Activated CD4-positive, alpha-beta T cell treated with anti-CD3 and anti-CD28 coated beads, Interleukin-10, Interleukin-2, amounts not matched to agents 100 ng/mL and 50 ng/mL, durations not matched to agents 16 hours and 8 hours (primary cell): ENCODE measurements at regions not wholly inside any gene's neighbourhood (a gene's known extent, or its start where the extent isn't known, plus 50 kb on each side); places are given as distances from the start of the nearest gene placed in this dataset.
"Not testable (repeated sequence)": the region's sequence is repeated elsewhere in the genome, so short reads cannot be mapped to it uniquely, and the experiment has no call there.

Experiments
- DNase-seq: peaks from one replicate; pipeline ENCODE4 v3.0.0-alpha.2; 2020

DNA sequence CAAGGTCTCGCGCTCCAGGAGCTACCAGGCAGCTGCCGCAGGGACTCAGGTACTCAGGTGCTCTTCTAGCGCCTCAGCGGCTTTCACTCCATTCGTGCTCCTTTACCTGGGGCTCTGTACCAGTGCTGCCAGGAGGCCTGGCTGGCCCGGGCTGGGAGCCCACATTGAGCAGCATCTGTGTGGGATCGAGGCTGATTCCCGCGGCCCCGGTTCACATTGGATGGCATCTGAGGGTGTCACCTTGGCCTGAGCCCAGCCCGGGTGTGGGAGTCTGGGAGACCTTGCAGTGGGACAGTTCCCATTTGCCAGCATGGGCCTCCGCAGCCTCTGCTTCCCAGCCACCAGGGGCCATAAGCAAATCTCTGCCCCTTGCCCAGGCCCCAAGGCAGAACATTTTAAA lies 96.9 kb downstream of the NPIPB11 start:
- DNase-seq = not testable (repeated sequence)

DNA sequence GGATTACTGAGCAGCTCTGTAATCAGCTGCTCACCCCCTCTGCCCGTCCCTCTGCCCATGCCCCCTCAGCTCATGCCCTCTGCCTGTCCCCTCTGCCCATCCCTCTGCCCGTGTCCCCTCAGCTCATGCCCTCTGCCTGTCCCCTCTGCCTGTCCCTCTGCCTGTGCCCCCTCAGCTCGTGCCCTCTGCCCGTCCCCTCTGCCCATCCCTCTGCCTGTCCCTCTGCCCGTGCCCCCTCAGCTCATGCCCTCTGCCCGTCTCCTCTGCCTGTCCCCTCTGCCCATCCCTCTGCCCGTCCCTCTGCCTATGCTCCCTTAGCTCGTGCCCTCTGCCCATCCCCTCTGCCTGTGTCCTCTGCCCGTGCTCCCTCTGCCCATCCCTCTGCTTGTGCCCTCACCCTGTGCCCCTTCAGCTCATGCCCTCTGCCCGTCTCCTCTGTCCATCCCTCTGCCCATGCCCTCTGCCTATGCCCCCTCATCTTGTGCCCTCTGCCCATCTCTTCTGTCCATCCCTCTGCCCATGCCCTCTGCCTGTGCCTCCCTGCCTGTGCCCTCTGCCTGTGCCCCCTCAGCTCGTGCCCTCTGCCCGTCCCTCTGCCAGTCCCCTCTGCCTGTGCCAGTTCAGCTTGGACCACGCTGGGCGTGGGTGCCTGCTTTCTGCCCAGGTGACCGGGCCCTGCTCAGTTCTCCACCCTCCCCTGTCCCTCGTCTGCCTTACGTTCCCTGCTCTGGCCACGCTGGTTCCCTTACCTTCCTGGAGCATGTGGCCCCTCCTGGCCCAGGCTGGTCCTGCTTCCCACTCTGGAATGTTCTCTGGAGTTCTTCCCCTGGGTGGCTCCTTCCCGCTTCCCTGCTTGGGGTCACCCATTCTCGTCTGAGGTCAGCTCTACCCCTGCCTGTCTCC lies 97.6 kb downstream of the NPIPB11 start:
- DNase-seq = no peak

DNA sequence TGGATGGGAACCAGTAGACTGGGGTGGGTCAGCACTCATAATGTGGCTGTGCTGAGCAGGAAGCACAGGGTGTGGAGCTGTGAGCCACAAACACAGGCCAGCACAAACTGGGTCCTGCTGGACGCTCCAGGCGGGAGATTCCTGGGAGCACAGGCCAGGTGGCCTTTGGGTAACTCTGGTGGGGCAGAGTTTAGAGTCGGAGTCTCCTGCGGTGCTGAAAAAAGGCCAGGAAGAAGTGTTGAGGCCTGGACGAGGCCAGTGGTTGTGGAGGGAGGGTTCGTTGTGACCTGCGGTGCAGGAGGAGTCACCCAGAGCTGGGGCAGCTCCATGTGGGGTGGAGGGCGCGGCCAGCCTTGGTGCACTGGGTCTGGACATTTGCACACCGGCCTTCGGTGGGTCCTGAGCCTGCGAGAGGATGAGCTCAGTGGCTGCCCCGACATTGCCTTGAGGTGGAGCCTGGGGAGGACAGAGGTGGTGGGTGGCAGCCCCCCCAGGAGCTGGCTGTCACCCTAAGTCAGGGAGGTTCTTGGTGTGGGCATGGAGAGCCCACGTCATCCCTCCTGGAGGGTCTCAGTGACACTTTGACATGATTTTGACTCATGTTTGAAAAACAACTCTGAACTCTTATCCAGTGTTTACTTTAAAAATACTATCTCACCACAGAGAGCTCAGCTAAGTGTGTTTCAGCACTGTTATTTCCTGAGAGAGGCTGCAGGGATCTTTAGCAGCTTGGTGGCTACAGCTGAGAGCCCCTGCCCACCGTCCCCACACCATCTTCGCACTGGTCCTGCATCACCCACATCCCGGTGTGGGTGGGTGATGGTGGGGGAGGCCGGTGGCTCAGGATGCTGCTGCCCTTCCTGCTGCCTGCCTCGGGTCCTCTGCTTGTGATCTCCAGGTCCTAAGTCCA lies 98.7 kb downstream of the NPIPB11 start:
- DNase-seq = no peak

DNA sequence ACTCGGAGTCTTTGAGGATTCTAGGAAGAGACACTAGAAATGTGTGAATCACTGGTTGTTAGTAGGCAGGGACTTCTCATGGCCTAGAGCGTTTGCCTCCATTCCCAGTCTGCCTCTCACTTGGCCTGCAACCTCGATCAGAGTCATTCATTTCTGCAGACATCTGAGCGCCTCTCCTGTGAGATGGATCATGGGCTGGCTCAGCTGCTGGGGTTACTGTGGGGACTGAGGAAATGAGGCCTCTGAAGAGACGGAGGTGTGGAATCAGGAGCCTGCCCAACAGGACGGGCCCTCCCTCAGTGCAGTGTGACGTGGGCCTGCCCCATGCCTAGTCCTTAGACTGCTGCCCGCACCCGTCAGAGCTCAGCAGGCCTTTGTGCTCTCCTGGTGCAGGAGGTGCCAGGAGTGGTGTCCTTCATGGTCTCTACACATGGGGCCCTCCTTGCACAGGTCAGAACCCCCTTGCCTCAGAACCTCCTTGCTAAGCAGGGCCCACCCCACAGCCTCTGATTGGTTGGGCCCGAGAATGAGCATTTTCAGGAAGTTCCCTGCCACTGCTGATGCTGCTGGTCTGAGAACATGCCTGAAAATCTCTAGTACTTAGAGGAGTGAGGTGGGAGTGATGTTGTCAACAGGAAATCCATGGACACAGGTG lies 99.4 kb downstream of the NPIPB11 start:
- DNase-seq = no peak

DNA sequence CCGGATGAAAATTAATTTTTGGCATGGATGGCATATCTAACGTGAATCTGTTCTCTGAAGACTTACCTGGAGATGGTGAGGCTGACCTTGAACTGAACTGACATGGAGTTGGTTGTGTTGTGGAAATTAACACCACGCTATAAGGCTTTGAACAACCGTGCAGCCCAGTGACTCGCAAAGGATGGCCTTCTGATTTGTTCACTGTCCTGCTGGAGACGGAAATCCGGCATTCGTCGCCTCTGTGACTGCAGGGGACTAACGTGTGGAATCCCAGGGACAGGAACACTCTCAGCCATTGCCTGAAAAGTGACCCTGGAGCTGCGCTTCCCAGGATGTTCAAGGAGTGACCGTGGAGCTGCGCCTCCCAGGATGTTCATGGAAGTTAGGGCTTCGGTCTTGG lies 100.3 kb downstream of the NPIPB11 start:
- no peak for DNase-seq

- DNase-seq = not testable (repeated sequence)
Measured at GRCh38 chr16:29305018-29305417, 101.5 kb downstream of the NPIPB11 start.

DNA sequence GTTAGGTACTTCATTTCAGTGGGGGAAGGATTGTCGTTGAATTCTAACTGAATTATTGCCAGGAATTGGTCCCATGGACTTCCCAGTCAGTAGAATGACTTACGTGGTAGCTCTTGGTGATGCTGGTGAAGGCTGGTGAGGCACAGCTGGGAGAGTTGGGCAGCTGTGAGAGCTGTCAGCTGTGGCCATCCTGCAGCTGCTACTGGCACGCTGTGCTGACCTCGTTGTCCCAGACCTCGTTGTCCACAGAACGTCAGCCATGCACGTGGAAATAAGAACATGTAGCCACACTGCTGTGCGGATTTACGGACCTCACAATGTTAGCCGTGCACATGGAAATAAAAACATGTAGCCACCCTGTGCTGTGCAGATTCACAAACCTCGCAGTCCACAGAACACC lies 102.3 kb downstream of the NPIPB11 start:
- no peak for DNase-seq

DNA sequence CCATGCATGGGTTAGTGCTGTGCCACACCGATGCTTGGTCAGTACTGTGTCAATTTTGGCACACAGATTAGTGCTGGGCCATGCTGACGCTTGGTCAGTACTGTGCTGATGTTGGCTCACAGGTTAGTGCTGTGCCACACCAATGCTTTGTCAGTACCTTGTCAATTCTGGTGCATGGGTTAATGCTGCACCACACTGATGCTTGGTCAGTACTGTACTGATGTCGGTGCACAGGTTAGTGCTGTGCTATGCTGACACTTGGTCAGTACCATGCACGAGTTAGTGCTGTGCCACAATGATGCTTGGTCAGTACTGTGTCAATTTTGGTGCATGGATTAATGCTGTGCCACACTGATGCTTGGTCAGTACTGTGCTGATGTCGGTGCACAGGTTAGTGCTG lies 103.0 kb downstream of the NPIPB11 start:
- no peak for DNase-seq

DNA sequence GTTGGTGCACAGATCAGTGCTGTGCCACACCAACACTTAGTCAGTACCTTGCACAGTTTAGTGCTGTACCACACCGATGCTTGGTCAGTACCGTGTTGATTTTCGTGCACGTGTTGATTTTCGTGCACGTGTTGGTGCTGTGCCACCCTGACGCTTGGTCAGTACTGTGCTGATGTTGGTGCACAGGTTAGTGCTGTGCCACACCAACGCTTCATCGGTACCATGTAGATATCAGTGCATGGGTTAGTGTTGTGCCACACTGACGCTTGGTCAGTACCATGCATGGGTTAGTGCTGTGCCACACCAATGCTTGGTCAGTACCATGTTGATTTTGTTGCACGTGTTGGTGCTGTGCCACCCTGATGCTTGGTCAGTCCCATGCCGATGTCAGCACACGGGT lies 103.5 kb downstream of the NPIPB11 start:
- DNase-seq = no peak

- not testable (repeated sequence) for DNase-seq
Measured at GRCh38 chr16:29302433-29302832, 104.1 kb downstream of the NPIPB11 start.

GRCh38 chr16:29301662-29302285 lies 104.7 kb downstream of the NPIPB11 start:
- DNase-seq = not testable (repeated sequence)

- not testable (repeated sequence) for DNase-seq
Measured at GRCh38 chr16:29300541-29301535, 105.7 kb downstream of the NPIPB11 start.

- peak; percentile 14 for DNase-seq
Measured at GRCh38 chr16:29300030-29300491, 106.5 kb downstream of the NPIPB11 start.

- DNase-seq = not testable (repeated sequence)
Measured at GRCh38 chr16:29298997-29299396, 107.5 kb downstream of the NPIPB11 start.

DNA sequence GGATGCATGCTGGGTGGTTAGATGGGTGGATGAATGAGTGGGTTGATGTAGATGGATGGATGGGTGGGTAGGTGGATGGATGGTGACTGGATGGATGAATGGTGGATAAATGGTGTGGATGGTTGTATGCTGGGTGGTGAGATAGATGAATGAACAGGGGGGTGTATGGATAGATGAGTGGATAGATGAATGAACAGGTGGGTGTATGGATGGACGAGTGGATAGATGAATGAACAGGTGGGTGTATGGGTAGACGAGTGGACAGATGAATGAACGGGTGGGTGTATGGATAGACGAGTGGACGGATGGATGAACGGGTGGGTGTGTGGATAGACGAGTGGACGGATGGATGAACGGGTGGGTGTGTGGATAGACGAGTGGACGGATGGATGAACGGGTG lies 108.2 kb downstream of the NPIPB11 start:
- not testable (repeated sequence) for DNase-seq

DNA sequence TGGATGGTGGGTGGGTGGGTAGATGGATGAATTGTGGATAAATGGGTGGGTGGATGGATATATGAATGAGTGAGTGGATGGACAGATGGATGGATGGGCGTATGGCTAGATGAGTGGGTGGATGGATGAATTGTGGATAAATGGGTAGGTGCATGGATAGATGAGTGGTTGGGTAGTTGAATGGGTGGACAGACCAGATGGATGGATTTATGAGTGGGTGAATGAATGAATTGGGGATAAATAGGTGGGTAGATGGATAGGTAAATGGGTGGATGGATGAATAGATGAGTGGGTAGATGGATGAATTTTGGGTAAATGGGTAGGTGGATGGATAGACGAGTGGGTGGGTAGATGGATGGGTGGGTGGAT lies 108.7 kb downstream of the NPIPB11 start:
- not testable (repeated sequence) for DNase-seq

DNA sequence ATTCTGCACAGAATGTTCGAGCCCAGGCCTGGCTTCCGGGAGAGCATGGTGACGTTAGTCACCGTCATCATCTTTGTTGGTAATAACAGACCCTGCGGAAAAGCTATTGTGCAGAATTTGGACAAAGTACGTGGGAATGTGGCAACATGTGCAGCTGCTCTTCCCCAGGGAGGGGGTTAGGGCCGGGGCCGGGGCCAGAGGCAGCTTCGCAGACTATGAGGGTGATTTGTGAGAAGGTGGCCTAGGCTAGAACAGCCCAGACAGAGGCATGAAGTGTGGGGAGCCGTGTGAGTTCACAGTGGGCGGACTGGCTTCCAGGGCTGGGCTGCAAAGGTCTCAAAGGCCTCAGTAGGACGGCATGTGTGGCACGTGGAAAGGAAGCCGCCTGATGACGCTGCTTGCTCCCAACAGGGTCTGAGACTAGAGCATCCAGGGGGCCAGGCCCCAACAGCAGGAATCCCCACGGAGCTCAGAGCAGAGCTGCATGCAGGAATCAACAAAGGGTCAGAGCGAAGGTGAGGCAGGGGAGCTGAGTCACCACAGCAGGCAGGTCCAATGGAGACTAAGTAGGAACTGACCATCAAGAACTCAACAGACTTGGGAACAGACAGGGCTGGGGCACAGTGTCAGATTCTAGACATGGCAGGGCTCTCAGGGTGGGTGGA lies 109.2 kb downstream of the NPIPB11 start:
- DNase-seq = not testable (repeated sequence)

DNA sequence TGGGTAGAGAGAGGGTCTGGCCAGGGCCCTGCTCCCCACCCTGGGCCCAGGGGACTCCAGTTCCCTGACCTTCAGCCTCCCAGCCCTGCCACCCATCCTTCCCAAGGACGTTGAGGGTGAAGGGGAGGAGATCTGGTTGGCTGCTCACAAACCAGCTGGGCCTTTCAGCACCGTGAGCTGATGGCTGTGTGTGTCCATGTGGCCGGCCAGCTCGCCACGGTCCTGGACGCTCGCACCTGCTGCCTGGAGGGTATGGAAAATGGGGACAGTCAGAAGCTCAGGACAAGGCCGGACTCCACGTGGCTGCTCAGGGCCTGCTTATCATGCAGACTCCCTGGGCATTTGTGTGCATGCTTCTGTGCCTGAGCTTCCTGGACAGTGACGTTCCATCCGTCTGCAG lies 110.3 kb downstream of the NPIPB11 start:
- not testable (repeated sequence) for DNase-seq

- not testable (repeated sequence) for DNase-seq
Measured at GRCh38 chr16:29294951-29295795, 111.3 kb downstream of the NPIPB11 start.
